CD4-positive, alpha-beta T cell treated with Interleukin-21 for 1 hour (primary cell): ENCODE measurements at regions not wholly inside any gene's neighbourhood (a gene's known extent, or its start where the extent isn't known, plus 50 kb on each side); places are given as distances from the start of the nearest gene placed in this dataset.
A peak's percentile ranks its signal among the peaks of the same experiment; 100 is the strongest.
"Not testable (repeated sequence)": the region's sequence is repeated elsewhere in the genome, so short reads cannot be mapped to it uniquely, and the experiment has no call there.

Source experiments
- DNase-seq: peaks from one replicate; pipeline ENCODE4 v3.0.0-alpha.2; 2020

GRCh38 chr13:46498650-46499049 lies 54.3 kb upstream of the LRCH1 start:
- no peak for DNase-seq

GRCh38 chr13:46496086-46496485 lies 56.9 kb upstream of the LRCH1 start:
- no peak for DNase-seq

- DNase-seq, result no peak
These were observed 57.3 kb upstream of the LRCH1 start for GRCh38 chr13:46495651-46496050.

- DNase-seq, result no peak
These were observed 57.9 kb upstream of the LRCH1 start for GRCh38 chr13:46495066-46495465.

- peak; percentile 34 for DNase-seq
These were observed 60.0 kb upstream of the LRCH1 start for GRCh38 chr13:46492946-46493345.

GRCh38 chr13:46491641-46492040 lies 61.3 kb upstream of the LRCH1 start:
- DNase-seq, result no peak

- DNase-seq, result not testable (repeated sequence)
These were observed 62.3 kb upstream of the LRCH1 start for GRCh38 chr13:46490713-46491112.

- DNase-seq, result no peak
These were observed 62.8 kb upstream of the LRCH1 start for GRCh38 chr13:46490129-46490528.

GRCh38 chr13:46489586-46490023 lies 63.4 kb upstream of the LRCH1 start:
- DNase-seq, result no peak

- no peak for DNase-seq
These were observed 65.2 kb upstream of the LRCH1 start for GRCh38 chr13:46487748-46488147.

- no peak for DNase-seq
These were observed 66.7 kb upstream of the LRCH1 start for GRCh38 chr13:46486270-46486669.

GRCh38 chr13:46484561-46484960 lies 68.4 kb upstream of the LRCH1 start:
- DNase-seq, result no peak

GRCh38 chr13:46481166-46481565 lies 71.8 kb upstream of the LRCH1 start:
- no peak for DNase-seq

GRCh38 chr13:46480131-46480530 lies 72.8 kb upstream of the LRCH1 start:
- no peak for DNase-seq

GRCh38 chr13:46479691-46480090 lies 73.3 kb upstream of the LRCH1 start:
- DNase-seq, result no peak

GRCh38 chr13:46479283-46479682 lies 73.7 kb upstream of the LRCH1 start:
- DNase-seq, result no peak

- DNase-seq, result no peak
These were observed 74.3 kb upstream of the LRCH1 start for GRCh38 chr13:46478651-46479050.

- DNase-seq, result no peak
These were observed 76.8 kb upstream of the LRCH1 start for GRCh38 chr13:46476174-46476573.

GRCh38 chr13:46475541-46475991 lies 77.4 kb upstream of the LRCH1 start:
- DNase-seq, result no peak

GRCh38 chr13:46473806-46474205 lies 79.2 kb upstream of the LRCH1 start:
- no peak for DNase-seq

- DNase-seq, result no peak
These were observed 80.6 kb upstream of the LRCH1 start for GRCh38 chr13:46472384-46472783.

GRCh38 chr13:46469699-46470098 lies 82.6 kb upstream of the RUBCNL start:
- not testable (repeated sequence) for DNase-seq

- no peak for DNase-seq
These were observed 81.8 kb upstream of the RUBCNL start for GRCh38 chr13:46468570-46469463.

- DNase-seq, result not testable (repeated sequence)
These were observed 80.6 kb upstream of the RUBCNL start for GRCh38 chr13:46467694-46468093.

- not testable (repeated sequence) for DNase-seq
These were observed 79.0 kb upstream of the RUBCNL start for GRCh38 chr13:46466074-46466473.
